Activated naive CD4-positive, alpha-beta T cell treated with anti-CD3 and anti-CD28 coated beads, Interleukin-2, amount 50 U/mL, for 24 hours (primary cell): ENCODE measurements at regions not wholly inside any gene's neighbourhood (a gene's known extent, or its start where the extent isn't known, plus 50 kb on each side); places are given as distances from the start of the nearest gene placed in this dataset.

Source experiments
- H3K27ac Mint-ChIP-seq: one replicate; pipeline ENCODE4 v1.8.0; 2021; ENCODE audit warnings: mild to moderate bottlenecking, mixed read lengths
- H3K27me3 Mint-ChIP-seq: one replicate; pipeline ENCODE4 v1.8.0; 2021; ENCODE audit warnings: mixed read lengths
- H3K36me3 Mint-ChIP-seq: one replicate; pipeline ENCODE4 v1.8.0; 2021; ENCODE audit warnings: mixed read lengths
- H3K4me1 Mint-ChIP-seq: one replicate; pipeline ENCODE4 v1.8.0; 2021; ENCODE audit warnings: mixed read lengths
- H3K4me3 Mint-ChIP-seq: one replicate; pipeline ENCODE4 v1.8.0; 2021; ENCODE audit warnings: mild to moderate bottlenecking, mixed read lengths
- H3K9me3 Mint-ChIP-seq: one replicate; pipeline ENCODE4 v1.8.0; 2021; ENCODE audit warnings: mixed read lengths

DNA sequence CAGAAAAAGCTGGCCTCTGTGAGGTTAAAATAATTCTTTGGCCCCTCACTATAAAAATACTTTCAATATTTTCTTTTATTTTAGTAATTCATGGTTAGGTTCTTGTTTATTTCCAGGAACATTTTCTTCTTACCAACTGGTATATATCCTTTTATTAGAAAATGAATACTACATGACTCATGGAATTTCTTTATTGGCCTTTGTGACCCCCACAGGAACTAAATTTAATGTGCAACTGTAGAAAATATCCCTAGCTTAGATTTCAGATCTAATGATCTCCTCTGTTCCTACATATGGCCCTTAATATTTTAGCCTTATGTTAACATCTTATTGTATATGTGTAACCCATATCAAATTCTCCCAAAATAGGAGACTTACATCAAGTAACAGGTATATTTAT, 429.9 kb downstream of the NR2F1-AS1 start:
- H3K9me3 Mint-ChIP-seq: peaks cover 6% of the 10 kb centered on the region
- no peaks in the 10 kb centered on the region for H3K36me3 Mint-ChIP-seq
- no peaks in the 10 kb centered on the region for H3K4me1 Mint-ChIP-seq
- no peak overlapping the region for H3K27ac Mint-ChIP-seq
- no peaks in the 10 kb centered on the region for H3K27me3 Mint-ChIP-seq
- no peak overlapping the region for H3K4me3 Mint-ChIP-seq

GRCh38 chr5:93150311-93151012, 430.6 kb downstream of the NR2F1-AS1 start:
- H3K4me1 Mint-ChIP-seq: no peaks in the 10 kb centered on the region
- peaks cover 6% of the 10 kb centered on the region for H3K9me3 Mint-ChIP-seq
- no peaks in the 10 kb centered on the region for H3K27me3 Mint-ChIP-seq
- H3K27ac Mint-ChIP-seq: no peak overlapping the region
- no peaks in the 10 kb centered on the region for H3K36me3 Mint-ChIP-seq
- H3K4me3 Mint-ChIP-seq: no peak overlapping the region

GRCh38 chr5:93145767-93146166, 435.3 kb downstream of the NR2F1-AS1 start:
- Mint-ChIP-seq H3K4me3 (no peak overlapping the region), H3K9me3 (peaks cover 6% of the 10 kb centered on the region), H3K27me3 (no peaks in the 10 kb centered on the region), H3K4me1 (no peaks in the 10 kb centered on the region), H3K27ac (no peak overlapping the region), H3K36me3 (no peaks in the 10 kb centered on the region)

GRCh38 chr5:93145019-93145418, 436.0 kb downstream of the NR2F1-AS1 start:
- no peaks in the 10 kb centered on the region for H3K4me1 Mint-ChIP-seq
- no peak overlapping the region for H3K4me3 Mint-ChIP-seq
- no peaks in the 10 kb centered on the region for H3K36me3 Mint-ChIP-seq
- no peaks in the 10 kb centered on the region for H3K27me3 Mint-ChIP-seq
- H3K9me3 Mint-ChIP-seq: peaks cover 6% of the 10 kb centered on the region
- H3K27ac Mint-ChIP-seq: no peak overlapping the region

DNA sequence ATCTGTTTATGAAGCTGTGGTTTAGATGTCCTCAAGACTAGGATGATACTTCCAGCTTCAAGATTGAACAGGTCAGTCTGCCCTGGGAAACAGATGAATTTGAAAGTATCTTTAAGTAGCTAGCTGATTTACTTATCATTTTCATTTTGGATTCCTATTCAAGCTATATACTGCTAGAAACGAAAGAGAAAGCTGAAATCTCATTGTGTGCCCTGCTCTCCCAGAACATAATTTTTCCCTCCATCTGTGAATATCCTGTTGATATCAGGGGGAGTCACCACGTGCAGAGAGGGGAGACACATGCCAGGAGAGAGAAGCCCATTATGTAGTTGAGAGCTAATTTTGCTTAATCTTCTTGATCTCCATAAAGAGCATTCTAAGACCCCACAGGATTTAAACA, 439.1 kb downstream of the NR2F1-AS1 start:
- no peak overlapping the region for H3K4me3 Mint-ChIP-seq

DNA sequence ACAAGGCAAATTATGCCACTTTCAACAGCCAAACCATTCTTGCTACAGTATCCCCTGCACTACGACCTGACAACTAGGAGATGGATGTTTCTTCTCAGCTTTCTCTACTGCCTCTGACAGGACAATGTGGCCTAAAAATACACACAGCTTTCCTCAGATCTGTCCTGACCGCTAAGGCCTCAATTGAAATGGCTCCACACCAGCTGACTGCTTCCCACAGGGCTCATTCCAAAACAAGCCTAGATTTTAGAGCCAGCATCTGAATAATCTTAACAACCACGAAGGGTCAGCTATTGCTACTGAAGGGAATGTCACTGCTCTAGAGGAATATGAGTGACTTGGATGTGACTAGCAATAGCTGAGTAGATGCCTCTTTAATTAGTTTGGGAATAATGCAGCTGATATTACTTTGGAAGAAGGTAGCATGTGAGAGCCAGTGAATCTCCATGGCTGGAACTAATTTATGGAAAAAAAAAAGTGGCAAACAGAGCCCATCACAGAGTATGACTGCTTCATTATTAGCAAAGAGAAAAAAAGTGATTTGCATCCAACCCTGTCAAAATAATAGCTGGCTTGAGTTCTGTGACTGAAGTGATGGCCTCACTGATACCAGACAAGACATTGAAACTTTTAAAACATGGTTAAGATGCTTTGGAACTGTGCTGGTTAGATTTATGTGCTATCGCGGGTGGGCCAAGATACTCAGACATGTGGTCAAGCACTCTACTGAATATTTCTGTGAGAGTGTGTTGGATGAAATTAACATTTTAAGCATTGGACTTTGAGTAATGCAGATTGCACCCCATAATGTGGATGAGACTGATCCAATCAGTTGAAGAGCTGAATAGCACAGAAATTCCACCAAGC, 450.2 kb downstream of the NR2F1-AS1 start:
- Mint-ChIP-seq H3K36me3 (no peaks in the 10 kb centered on the region), H3K27ac (no peak overlapping the region), H3K9me3 (no peaks in the 10 kb centered on the region), H3K4me3 (no peak overlapping the region), H3K4me1 (no peaks in the 10 kb centered on the region), H3K27me3 (no peaks in the 10 kb centered on the region)

More for the DNA sequence above, 439.1 kb downstream of the NR2F1-AS1 start:
- Mint-ChIP-seq H3K27me3 (no peaks in the 10 kb centered on the region), H3K27ac (no peak overlapping the region), H3K9me3 (no peaks in the 10 kb centered on the region), H3K36me3 (no peaks in the 10 kb centered on the region), H3K4me1 (no peaks in the 10 kb centered on the region)

GRCh38 chr5:93126634-93127033, 454.4 kb downstream of the NR2F1-AS1 start:
- Mint-ChIP-seq H3K4me1 (no peaks in the 10 kb centered on the region), H3K36me3 (no peaks in the 10 kb centered on the region), H3K27ac (no peak overlapping the region), H3K4me3 (no peak overlapping the region), H3K27me3 (no peaks in the 10 kb centered on the region), H3K9me3 (no peaks in the 10 kb centered on the region)

GRCh38 chr5:93123127-93123526, 457.9 kb downstream of the NR2F1-AS1 start:
- Mint-ChIP-seq H3K27me3 (no peaks in the 10 kb centered on the region), H3K9me3 (no peaks in the 10 kb centered on the region), H3K4me1 (no peaks in the 10 kb centered on the region), H3K4me3 (no peak overlapping the region), H3K36me3 (no peaks in the 10 kb centered on the region), H3K27ac (no peak overlapping the region)

DNA sequence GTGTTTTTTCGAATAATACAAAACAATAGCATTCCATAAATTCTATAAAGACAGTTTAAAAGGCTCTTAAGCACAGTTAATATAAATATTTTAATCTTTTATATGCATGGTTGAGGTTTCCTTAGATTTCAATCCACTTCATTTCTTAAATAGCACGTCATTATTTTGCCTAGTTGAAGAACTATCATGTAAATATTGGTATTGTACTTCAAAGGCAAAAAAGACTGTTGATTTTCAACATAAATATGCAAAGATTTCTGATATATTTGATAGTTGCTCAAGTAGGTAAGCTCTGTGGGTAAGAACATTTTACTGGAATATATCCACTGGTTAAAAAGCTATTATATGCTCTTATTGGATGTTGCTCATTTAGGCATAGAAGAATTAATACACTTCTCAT, 458.6 kb downstream of the NR2F1-AS1 start:
- Mint-ChIP-seq H3K9me3 (no peaks in the 10 kb centered on the region), H3K27ac (no peak overlapping the region), H3K4me1 (no peaks in the 10 kb centered on the region), H3K4me3 (no peak overlapping the region), H3K27me3 (no peaks in the 10 kb centered on the region), H3K36me3 (no peaks in the 10 kb centered on the region)

- Mint-ChIP-seq H3K4me1 (no peaks in the 10 kb centered on the region), H3K36me3 (no peaks in the 10 kb centered on the region), H3K27me3 (no peaks in the 10 kb centered on the region), H3K4me3 (no peak overlapping the region), H3K27ac (no peak overlapping the region), H3K9me3 (no peaks in the 10 kb centered on the region)
Measured at GRCh38 chr5:93120771-93121170, 460.2 kb downstream of the NR2F1-AS1 start.

DNA sequence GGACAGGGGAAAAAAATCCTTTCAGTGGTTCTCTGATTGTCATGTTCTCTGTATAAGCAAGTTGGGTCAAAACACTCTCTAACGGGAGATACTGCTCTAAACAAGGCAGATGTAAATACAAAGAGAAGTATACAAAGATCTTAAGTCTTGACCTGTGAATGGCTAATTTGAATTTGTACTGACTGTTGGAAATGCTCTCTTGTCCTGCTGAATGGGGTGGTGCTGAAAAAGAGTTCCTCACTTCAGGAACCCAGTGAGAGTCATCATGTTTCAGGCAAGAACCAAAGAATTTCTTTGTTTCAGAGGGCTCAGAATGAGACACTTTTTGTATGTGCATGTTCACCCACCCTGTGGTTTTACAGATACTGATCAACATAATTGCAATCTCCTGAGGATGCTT, 461.0 kb downstream of the NR2F1-AS1 start:
- no peaks in the 10 kb centered on the region for H3K27me3 Mint-ChIP-seq
- no peaks in the 10 kb centered on the region for H3K4me1 Mint-ChIP-seq
- no peaks in the 10 kb centered on the region for H3K9me3 Mint-ChIP-seq
- no peak overlapping the region for H3K4me3 Mint-ChIP-seq
- no peak overlapping the region for H3K27ac Mint-ChIP-seq
- no peaks in the 10 kb centered on the region for H3K36me3 Mint-ChIP-seq

DNA sequence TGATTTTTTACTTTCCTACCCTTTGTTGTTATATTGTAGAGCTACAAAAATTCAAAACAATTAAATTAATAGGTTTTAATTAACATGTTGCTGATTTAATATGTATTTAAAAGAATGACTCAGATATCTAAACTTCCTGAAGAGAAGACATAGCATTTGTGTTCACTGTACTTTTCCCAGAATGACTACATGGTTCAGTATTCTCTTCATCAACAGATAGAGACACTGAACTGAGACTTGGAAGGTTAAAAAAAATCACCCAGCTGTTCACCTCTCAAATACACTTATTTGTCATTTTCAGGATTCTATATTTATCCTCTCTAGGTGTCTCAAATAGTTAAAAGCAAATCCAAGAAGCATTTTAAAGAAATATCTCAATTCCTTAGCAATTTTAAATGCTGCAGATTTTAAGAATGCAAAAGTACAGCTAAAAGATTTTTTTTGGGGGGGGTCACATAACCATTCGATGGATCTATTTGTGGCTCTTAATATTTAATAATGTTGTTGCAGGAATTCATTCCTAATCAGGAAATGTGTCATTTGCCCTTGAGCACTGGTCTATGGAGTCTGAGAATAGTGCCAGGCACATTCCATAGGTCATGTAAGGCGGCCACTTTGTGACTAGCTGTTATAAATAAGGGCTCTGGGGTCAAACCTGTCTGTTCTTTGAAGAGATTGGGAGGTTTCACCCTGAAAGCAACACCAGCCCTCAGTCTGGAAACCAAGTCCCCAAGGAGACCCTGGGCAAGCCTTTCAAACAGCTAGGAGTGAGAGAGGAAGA, 463.1 kb downstream of the NR2F1-AS1 start:
- Mint-ChIP-seq H3K4me1 (no peaks in the 10 kb centered on the region), H3K27me3 (no peaks in the 10 kb centered on the region), H3K36me3 (no peaks in the 10 kb centered on the region), H3K4me3 (no peak overlapping the region), H3K27ac (no peak overlapping the region), H3K9me3 (no peaks in the 10 kb centered on the region)

DNA sequence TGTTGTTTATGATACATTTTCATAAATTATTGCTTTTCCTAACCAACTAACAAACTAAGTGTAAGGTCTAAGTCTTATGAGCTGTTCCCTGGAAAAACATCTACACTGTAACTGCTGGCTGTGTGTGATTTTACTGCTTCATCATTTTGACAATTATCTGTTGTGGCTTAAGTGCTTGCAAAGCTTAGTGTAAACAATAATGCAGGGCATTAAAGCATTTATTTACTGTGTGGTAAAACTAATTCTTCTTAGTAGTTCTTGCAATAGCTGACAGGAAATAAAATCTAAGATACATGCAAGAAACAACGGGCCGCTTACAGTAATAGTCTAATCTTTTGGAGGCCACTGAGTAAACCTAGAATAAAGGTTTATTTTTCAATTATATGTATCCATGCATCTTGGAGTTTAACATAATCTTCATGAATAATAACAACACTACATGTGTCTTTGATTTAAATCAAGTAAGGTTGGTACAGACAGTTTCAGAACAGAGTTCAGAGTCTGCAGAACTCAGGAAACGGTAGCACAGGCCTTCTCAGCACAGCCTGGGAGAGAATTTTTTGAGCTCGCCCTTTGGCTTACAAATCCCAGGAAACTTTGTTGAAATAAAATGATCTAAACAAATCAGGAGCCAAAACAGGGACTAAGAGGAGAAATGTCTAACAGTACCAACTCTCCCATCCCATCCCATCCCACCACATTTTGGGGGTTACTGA, 473.1 kb downstream of the NR2F1-AS1 start:
- no peaks in the 10 kb centered on the region for H3K36me3 Mint-ChIP-seq
- H3K4me1 Mint-ChIP-seq: no peaks in the 10 kb centered on the region
- no peaks in the 10 kb centered on the region for H3K9me3 Mint-ChIP-seq
- no peak overlapping the region for H3K4me3 Mint-ChIP-seq
- no peaks in the 10 kb centered on the region for H3K27me3 Mint-ChIP-seq
- no peak overlapping the region for H3K27ac Mint-ChIP-seq

DNA sequence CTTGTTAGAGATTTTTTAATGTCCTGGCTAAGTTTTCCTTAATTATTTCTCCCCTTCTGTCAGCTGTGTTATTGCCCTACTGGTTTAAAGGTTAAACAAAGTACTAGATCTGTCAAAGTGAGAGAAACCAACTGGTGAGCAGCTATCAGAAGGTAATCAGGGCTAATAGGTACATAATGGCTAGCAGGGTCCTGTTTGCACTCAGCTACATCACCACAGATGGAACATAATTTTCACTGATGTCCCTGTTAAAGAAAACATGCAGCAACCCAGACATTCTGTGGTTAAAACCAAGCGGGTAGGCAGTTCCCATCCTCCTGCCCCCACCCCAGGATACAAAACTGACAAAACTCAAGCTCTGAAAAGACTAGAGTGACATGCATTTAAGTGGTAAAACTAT, 473.9 kb downstream of the NR2F1-AS1 start:
- Mint-ChIP-seq H3K27ac (no peak overlapping the region), H3K9me3 (peaks cover 5% of the 10 kb centered on the region), H3K27me3 (no peaks in the 10 kb centered on the region), H3K4me3 (no peak overlapping the region), H3K4me1 (no peaks in the 10 kb centered on the region), H3K36me3 (no peaks in the 10 kb centered on the region)

- H3K27me3 Mint-ChIP-seq: no peaks in the 10 kb centered on the region
- no peaks in the 10 kb centered on the region for H3K36me3 Mint-ChIP-seq
- no peak overlapping the region for H3K4me3 Mint-ChIP-seq
- no peak overlapping the region for H3K27ac Mint-ChIP-seq
- H3K9me3 Mint-ChIP-seq: peaks cover 10% of the 10 kb centered on the region
- H3K4me1 Mint-ChIP-seq: no peaks in the 10 kb centered on the region
Measured at GRCh38 chr5:93101661-93102060, 479.4 kb downstream of the NR2F1-AS1 start.
